Breast epithelium (tissue), 3 donors: ENCODE measurements at regions not wholly inside any gene's neighbourhood (a gene's known extent, or its start where the extent isn't known, plus 50 kb on each side); places are given as distances from the start of the nearest gene placed in this dataset.

Source experiments
- CTCF ChIP-seq, 3 donors: fragments of 450-650 bp; IDR thresholded peaks; one replicate each; pipeline ENCODE4 v1.5.1; 2016 to 2017; ENCODE audit warnings: antibody characterized with exemption in 3 of 3, mild to moderate bottlenecking in 3 of 3, moderate library complexity in 3 of 3
- POLR2AphosphoS5 ChIP-seq, 3 donors: sonication (generic); formaldehyde crosslinking; IDR thresholded peaks; one replicate each; pipeline ENCODE4 v1.6.1; 2017; ENCODE audit warnings: antibody characterized with exemption in 3 of 3

- TF ChIP-seq POLR2AphosphoS5 (IDR thresholded peaks at IDR 0.05): no peak
- no peak for TF ChIP-seq CTCF (IDR thresholded peaks at IDR 0.05)
Observed at GRCh38 chr14:101477648-101478047, 83.6 kb upstream of the DIO3 start.
